Neural cell (in vitro differentiated cells): ENCODE measurements at regions not wholly inside any gene's neighbourhood (a gene's known extent, or its start where the extent isn't known, plus 50 kb on each side); places are given as distances from the start of the nearest gene placed in this dataset.

ENCODE experiments used
- EP300 ChIP-seq: fragments of 450-650 bp; conservative IDR thresholded peaks from 2 replicates; pipeline ENCODE4 v1.6.1; 2014; ENCODE audit warnings: antibody characterized with exemption, mild to moderate bottlenecking, moderate library complexity; ENCODE audit not compliant: poor library complexity, severe bottlenecking
- TF ChIP-seq, protein P1 (sequence below): fragments of 450-650 bp; IDR thresholded peaks from 2 replicates; pipeline ENCODE4 v1.5.1; 2014; ENCODE audit warnings: antibody characterized with exemption, mild to moderate bottlenecking, moderate library complexity; ENCODE audit not compliant: poor library complexity, severe bottlenecking

DNA sequence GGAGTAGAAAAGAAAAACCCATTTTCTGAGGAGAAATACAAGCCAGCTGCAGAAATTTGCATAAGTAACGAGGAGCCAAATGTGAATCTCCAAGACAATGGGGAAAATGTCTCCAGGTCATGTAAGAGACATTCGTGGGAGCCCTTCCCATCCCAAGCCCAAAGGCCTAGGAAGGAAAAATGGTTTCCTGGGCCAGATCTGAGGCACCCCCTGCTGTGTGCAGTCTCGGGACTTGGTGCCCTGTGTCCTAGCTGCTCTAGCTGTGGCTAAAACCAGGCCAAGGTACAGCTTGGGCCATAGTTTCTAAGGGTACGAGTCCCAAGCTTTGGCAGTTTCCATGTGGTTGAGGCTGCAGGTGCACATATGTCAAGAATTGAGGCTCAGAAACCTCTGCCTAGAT lies 444.9 kb downstream of the PCDH20 start:
- TF ChIP-seq, protein P1, sequence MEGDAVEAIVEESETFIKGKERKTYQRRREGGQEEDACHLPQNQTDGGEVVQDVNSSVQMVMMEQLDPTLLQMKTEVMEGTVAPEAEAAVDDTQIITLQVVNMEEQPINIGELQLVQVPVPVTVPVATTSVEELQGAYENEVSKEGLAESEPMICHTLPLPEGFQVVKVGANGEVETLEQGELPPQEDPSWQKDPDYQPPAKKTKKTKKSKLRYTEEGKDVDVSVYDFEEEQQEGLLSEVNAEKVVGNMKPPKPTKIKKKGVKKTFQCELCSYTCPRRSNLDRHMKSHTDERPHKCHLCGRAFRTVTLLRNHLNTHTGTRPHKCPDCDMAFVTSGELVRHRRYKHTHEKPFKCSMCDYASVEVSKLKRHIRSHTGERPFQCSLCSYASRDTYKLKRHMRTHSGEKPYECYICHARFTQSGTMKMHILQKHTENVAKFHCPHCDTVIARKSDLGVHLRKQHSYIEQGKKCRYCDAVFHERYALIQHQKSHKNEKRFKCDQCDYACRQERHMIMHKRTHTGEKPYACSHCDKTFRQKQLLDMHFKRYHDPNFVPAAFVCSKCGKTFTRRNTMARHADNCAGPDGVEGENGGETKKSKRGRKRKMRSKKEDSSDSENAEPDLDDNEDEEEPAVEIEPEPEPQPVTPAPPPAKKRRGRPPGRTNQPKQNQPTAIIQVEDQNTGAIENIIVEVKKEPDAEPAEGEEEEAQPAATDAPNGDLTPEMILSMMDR, result no peak
- TF ChIP-seq EP300, result no peak
